SKM-1 (cell line): ENCODE measurements at regions not wholly inside any gene's neighbourhood (a gene's known extent, or its start where the extent isn't known, plus 50 kb on each side); places are given as distances from the start of the nearest gene placed in this dataset.
"Not testable (repeated sequence)": the region's sequence is repeated elsewhere in the genome, so short reads cannot be mapped to it uniquely, and the experiment has no call there.

Experiments
- DNase-seq: peaks from one replicate; lab custom pipeline; 2025; ENCODE audit not compliant: unreplicated experiment; lab: John Stamatoyannopoulos, UW

- no peak for DNase-seq
These were observed 228.4 kb upstream of the RSPO3 start for GRCh38 chr6:126890055-126890454.

GRCh38 chr6:126891158-126891557 is 227.3 kb upstream of the RSPO3 start:
- no peak for DNase-seq

- DNase-seq, result not testable (repeated sequence)
These were observed 225.6 kb upstream of the RSPO3 start for GRCh38 chr6:126892869-126893268.

GRCh38 chr6:126897758-126898157 is 220.7 kb upstream of the RSPO3 start:
- DNase-seq, result no peak

GRCh38 chr6:126904176-126904575 is 214.3 kb upstream of the RSPO3 start:
- no peak for DNase-seq

GRCh38 chr6:126905917-126906316 is 212.6 kb upstream of the RSPO3 start:
- no peak for DNase-seq

- DNase-seq, result no peak
These were observed 211.2 kb upstream of the RSPO3 start for GRCh38 chr6:126907312-126907711.

- DNase-seq, result no peak
These were observed 210.5 kb upstream of the RSPO3 start for GRCh38 chr6:126907996-126908395.

GRCh38 chr6:126909493-126909892 is 209.0 kb upstream of the RSPO3 start:
- no peak for DNase-seq

GRCh38 chr6:126913651-126914050 is 204.8 kb upstream of the RSPO3 start:
- no peak for DNase-seq

GRCh38 chr6:126914172-126914571 is 204.3 kb upstream of the RSPO3 start:
- no peak for DNase-seq

GRCh38 chr6:126914801-126915200 is 203.7 kb upstream of the RSPO3 start:
- no peak for DNase-seq

- no peak for DNase-seq
These were observed 198.5 kb upstream of the RSPO3 start for GRCh38 chr6:126919947-126920346.

- DNase-seq, result no peak
These were observed 194.7 kb upstream of the RSPO3 start for GRCh38 chr6:126923807-126924206.

- DNase-seq, result no peak
These were observed 191.5 kb upstream of the RSPO3 start for GRCh38 chr6:126926926-126927325.

GRCh38 chr6:126927841-126928240 is 190.6 kb upstream of the RSPO3 start:
- no peak for DNase-seq

- no peak for DNase-seq
These were observed 181.0 kb upstream of the RSPO3 start for GRCh38 chr6:126937426-126937825.

GRCh38 chr6:126939784-126940183 is 178.7 kb upstream of the RSPO3 start:
- no peak for DNase-seq

- DNase-seq, result no peak
These were observed 176.7 kb upstream of the RSPO3 start for GRCh38 chr6:126941751-126942150.

- no peak for DNase-seq
These were observed 174.0 kb upstream of the RSPO3 start for GRCh38 chr6:126944512-126944911.

GRCh38 chr6:126945150-126945685 is 173.3 kb upstream of the RSPO3 start:
- no peak for DNase-seq

- DNase-seq, result no peak
These were observed 172.6 kb upstream of the RSPO3 start for GRCh38 chr6:126945812-126946360.

GRCh38 chr6:126947070-126947469 is 171.4 kb upstream of the RSPO3 start:
- no peak for DNase-seq
